Neural cell (in vitro differentiated cells): ENCODE measurements at regions not wholly inside any gene's neighbourhood (a gene's known extent, or its start where the extent isn't known, plus 50 kb on each side); places are given as distances from the start of the nearest gene placed in this dataset.

Experiments
- CTCF ChIP-seq: fragments of 450-650 bp; IDR thresholded peaks from 2 replicates; pipeline ENCODE4 v1.5.1; 2014; ENCODE audit warnings: antibody characterized with exemption, mild to moderate bottlenecking, moderate library complexity; ENCODE audit not compliant: poor library complexity, severe bottlenecking
- EP300 ChIP-seq: fragments of 450-650 bp; conservative IDR thresholded peaks from 2 replicates; pipeline ENCODE4 v1.6.1; 2014; ENCODE audit warnings: antibody characterized with exemption, mild to moderate bottlenecking, moderate library complexity; ENCODE audit not compliant: poor library complexity, severe bottlenecking
- EZH2 ChIP-seq: fragments of 200-600, 300-800 bp; shearing (Covaris generic), sonication (generic); IDR thresholded peaks from 2 replicates; pipeline ENCODE4 v1.6.1; 2014; ENCODE audit warnings: antibody characterized with exemption, low read length, borderline replicate concordance, mild to moderate bottlenecking; ENCODE audit not compliant: insufficient read depth, poor library complexity, severe bottlenecking
- MXI1 ChIP-seq: fragments of 450-650 bp; conservative IDR thresholded peaks from 2 replicates; pipeline ENCODE4 v1.6.1; 2014; ENCODE audit warnings: antibody characterized with exemption, mild to moderate bottlenecking; ENCODE audit not compliant: poor library complexity, severe bottlenecking
- POLR2AphosphoS5 ChIP-seq: IDR thresholded peaks from 2 replicates; pipeline ENCODE4 v1.6.1; 2012
- RAD21 ChIP-seq: fragments of 450-650 bp; conservative IDR thresholded peaks from 2 replicates; pipeline ENCODE4 v1.6.1; 2014; ENCODE audit warnings: antibody characterized with exemption, mild to moderate bottlenecking, moderate library complexity
- REST ChIP-seq: IDR thresholded peaks from 2 replicates; pipeline ENCODE4 v1.6.1; 2012; ENCODE audit warnings: borderline replicate concordance
- SMC3 ChIP-seq: fragments of 450-650 bp; conservative IDR thresholded peaks from 2 replicates; pipeline ENCODE4 v1.6.1; 2014; ENCODE audit warnings: antibody characterized with exemption, mild to moderate bottlenecking, moderate library complexity; ENCODE audit not compliant: poor library complexity
- TAF1 ChIP-seq: IDR thresholded peaks from 2 replicates; pipeline ENCODE4 v1.6.1; 2012; ENCODE audit warnings: low read depth

GRCh38 chr4:186882293-186882692 is 158.6 kb upstream of the FAT1 start:
- no peak for TF ChIP-seq TAF1
- TF ChIP-seq CTCF = no peak
- TF ChIP-seq RAD21 = no peak
- no peak for TF ChIP-seq REST
- TF ChIP-seq EP300 = no peak
- no peak for TF ChIP-seq SMC3
- no peak for TF ChIP-seq EZH2
- TF ChIP-seq MXI1 = no peak
- no peak for TF ChIP-seq POLR2AphosphoS5
